A549 (cell line): ENCODE measurements at regions not wholly inside any gene's neighbourhood (a gene's known extent, or its start where the extent isn't known, plus 50 kb on each side); places are given as distances from the start of the nearest gene placed in this dataset.

Experiments used
- CHD4 ChIP-seq: fragments of 200-600 bp; sonication (generic); IDR thresholded peaks from 2 replicates; pipeline ENCODE4 v1.6.1; 2016; ENCODE audit warnings: antibody characterized with exemption, mild to moderate bottlenecking, borderline replicate concordance
- CTCF ChIP-seq: fragments of >200 bp; sonication (Bioruptor Twin); formaldehyde crosslinking; IDR thresholded peaks from 3 replicates; pipeline ENCODE4 v1.5.1; 2016
- ESRRA ChIP-seq: fragments of 150-350 bp; IDR thresholded peaks from 2 replicates; pipeline ENCODE4 v1.6.1; 2014; ENCODE audit warnings: mild to moderate bottlenecking, low read length, borderline replicate concordance
- MAFK ChIP-seq: fragments of 450-650 bp; IDR thresholded peaks from 2 replicates; pipeline ENCODE4 v1.6.1; 2014; ENCODE audit not compliant: partially characterized antibody
- POLR2A ChIP-seq: IDR thresholded peaks from 2 replicates; pipeline ENCODE4 v1.6.1; 2012; ENCODE audit warnings: mild to moderate bottlenecking, low read length
- TF ChIP-seq, protein P1 (sequence below): IDR thresholded peaks from 2 replicates; pipeline ENCODE4 v1.6.1; 2012

GRCh38 chr7:142513178-142513955 is 235.9 kb upstream of the PRSS1 start:
- TF ChIP-seq ESRRA (no peak), CHD4 (no peak), CTCF (no peak), MAFK (no peak), POLR2A (no peak)
- TF ChIP-seq, protein P1, sequence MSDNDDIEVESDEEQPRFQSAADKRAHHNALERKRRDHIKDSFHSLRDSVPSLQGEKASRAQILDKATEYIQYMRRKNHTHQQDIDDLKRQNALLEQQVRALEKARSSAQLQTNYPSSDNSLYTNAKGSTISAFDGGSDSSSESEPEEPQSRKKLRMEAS, result no peak
